ENCODE measurements at regions not wholly inside any gene's neighbourhood (a gene's known extent, or its start where the extent isn't known, plus 50 kb on each side); places are given as distances from the start of the nearest gene placed in this dataset.

GRCh38 chr18:61727241-61728193 lies 165.3 kb downstream of the RNF152 start:
- no peak for DNase-seq

GRCh38 chr18:61724532-61724931 lies 168.3 kb downstream of the RNF152 start:
- DNase-seq = no peak

GRCh38 chr18:61722247-61722646 lies 170.6 kb downstream of the RNF152 start:
- no peak for DNase-seq

GRCh38 chr18:61720496-61720895 lies 172.3 kb downstream of the RNF152 start:
- no peak for DNase-seq

GRCh38 chr18:61719671-61720070 lies 173.1 kb downstream of the RNF152 start:
- no peak for DNase-seq

GRCh38 chr18:61718944-61719343 lies 173.9 kb downstream of the RNF152 start:
- DNase-seq = no peak

GRCh38 chr18:61714421-61714820 lies 178.4 kb downstream of the RNF152 start:
- DNase-seq = no peak

- DNase-seq = no peak
Measured at GRCh38 chr18:61713502-61713901, 179.3 kb downstream of the RNF152 start.

GRCh38 chr18:61710082-61710620 lies 182.7 kb downstream of the RNF152 start:
- DNase-seq = no peak

GRCh38 chr18:61706276-61706915 lies 186.4 kb downstream of the RNF152 start:
- no peak for DNase-seq

GRCh38 chr18:61703508-61703907 lies 189.3 kb downstream of the RNF152 start:
- DNase-seq = no peak

GRCh38 chr18:61702007-61702406 lies 190.8 kb downstream of the RNF152 start:
- no peak for DNase-seq

- no peak for DNase-seq
Measured at GRCh38 chr18:61699397-61700110, 193.3 kb downstream of the RNF152 start.

GRCh38 chr18:61697306-61697909 lies 195.4 kb downstream of the RNF152 start:
- DNase-seq = no peak

- DNase-seq = no peak
Measured at GRCh38 chr18:61694236-61694635, 198.6 kb downstream of the RNF152 start.

- no peak for DNase-seq
Measured at GRCh38 chr18:61690418-61691138, 202.2 kb downstream of the RNF152 start.

GRCh38 chr18:61687317-61687716 lies 205.5 kb downstream of the RNF152 start:
- DNase-seq = no peak

GRCh38 chr18:61683856-61684255 lies 209.0 kb downstream of the RNF152 start:
- no peak for DNase-seq

GRCh38 chr18:61681065-61681464 lies 211.7 kb downstream of the RNF152 start:
- no peak for DNase-seq

GRCh38 chr18:61679836-61680235 lies 213.0 kb downstream of the RNF152 start:
- DNase-seq = no peak

GRCh38 chr18:61677435-61677970 lies 215.3 kb downstream of the RNF152 start:
- DNase-seq = no peak

All from SHP77 treated with DMSO at 0.1 percent for 48 hours (cell line).